Tibial nerve (tissue), 4 donors: ENCODE measurements at regions not wholly inside any gene's neighbourhood (a gene's known extent, or its start where the extent isn't known, plus 50 kb on each side); places are given as distances from the start of the nearest gene placed in this dataset.

Experiments used
- CTCF ChIP-seq, 5 experiments: fragments of 200-600 bp in 3 of 5; fragments of 450-650 bp in 2 of 5; sonication (generic) in 3 of 5; IDR thresholded peaks; one replicate each; pipeline ENCODE4 v1.5.1; 2016 to 2019; ENCODE audit warnings: antibody characterized with exemption in 5 of 5, mild to moderate bottlenecking in 3 of 5, moderate library complexity in 2 of 5
- EP300 ChIP-seq, 2 donors: sonication (generic); formaldehyde crosslinking; IDR thresholded peaks; one replicate each; pipeline ENCODE4 v1.6.1; 2017; ENCODE audit warnings: antibody characterized with exemption in 2 of 2, mild to moderate bottlenecking in 1 of 2

- TF ChIP-seq EP300 (IDR thresholded peaks at IDR 0.05), result no peak
- no peak for TF ChIP-seq CTCF (IDR thresholded peaks at IDR 0.05)
These were observed 112.4 kb upstream of the VSTM2B start for GRCh38 chr19:29413435-29413834.
